ENCODE measurements at regions not wholly inside any gene's neighbourhood (a gene's known extent, or its start where the extent isn't known, plus 50 kb on each side); places are given as distances from the start of the nearest gene placed in this dataset.

GRCh38 chr15:47041301-47041700, 676.0 kb upstream of the SEMA6D start:
- Histone ChIP-seq H2BK12ac (ENCODE audit: low read depth, low read length) (no peak overlapping the region), H3K23me2 (ENCODE audit: low read depth, low read length) (no peaks in the 10 kb centered on the region), H3K14ac (ENCODE audit: insufficient read length) (no peak overlapping the region), H2BK20ac (ENCODE audit: low read length) (no peak overlapping the region), H3K4me3 (ENCODE audit: extremely low read depth in 1 of 4, insufficient read depth in 2 of 4, low read depth in 3 of 4, low read length in 4 of 4) (no peak overlapping the region), H2AK5ac (ENCODE audit: low read depth, low read length) (no peak overlapping the region), H2BK5ac (ENCODE audit: low read depth, low read length) (no peak overlapping the region), H3K4me2 (ENCODE audit: insufficient read depth in 1 of 2, low read depth in 2 of 2, low read length in 2 of 2) (no peak overlapping the region), H2BK120ac (replicated peaks; ENCODE audit: low read depth, low read length) (no peak overlapping the region), H3K4ac (replicated peaks; ENCODE audit: insufficient read length, low read depth, low read length) (no peak overlapping the region), H3K9ac (replicated peaks in 1 of 4; ENCODE audit: extremely low read depth in 1 of 4, low read depth in 3 of 4, low read length in 3 of 4) (no peak overlapping the region), H3K79me2 (ENCODE audit: control insufficient read depth in 1 of 2, insufficient read depth in 2 of 2, low read length in 2 of 2) (no peaks in the 10 kb centered on the region), H4K8ac (ENCODE audit: extremely low read depth, insufficient read depth, low read length) (no peak overlapping the region), H4K20me1 (replicated peaks in 1 of 2; ENCODE audit: control insufficient read depth in 1 of 2, insufficient read depth in 2 of 2, low read length in 2 of 2) (no peaks in the 10 kb centered on the region), H3K23ac (ENCODE audit: insufficient read length) (no peak overlapping the region), H3K56ac (replicated peaks; ENCODE audit: insufficient read length, low read depth, low read length) (no peak overlapping the region), H4K91ac (replicated peaks; ENCODE audit: insufficient read length, low read length) (no peak overlapping the region), H3K27ac (ENCODE audit: low read depth, low read length) (no peak overlapping the region), H4K5ac (ENCODE audit: insufficient read length, low read depth, low read length) (no peak overlapping the region), H3K18ac (ENCODE audit: extremely low read depth, low read length) (no peak overlapping the region), H3K79me1 (ENCODE audit: low read depth, low read length) (no peaks in the 10 kb centered on the region), H3K36me3 (ENCODE audit: control insufficient read depth in 2 of 4, insufficient read depth in 4 of 4, low read length in 3 of 4) (no peaks in the 10 kb centered on the region), H3K4me1 (replicated peaks in 1 of 4; ENCODE audit: control insufficient read depth in 3 of 4, insufficient read depth in 4 of 4, low read length in 3 of 4) (no peaks in the 10 kb centered on the region), H2AFZ (ENCODE audit: low read length) (no peak overlapping the region), H3K9me3 (ENCODE audit: insufficient read depth in 2 of 2, low read depth in 1 of 2, low read length in 1 of 2) (peaks cover 3% of the 10 kb centered on the region in 2 experiments; a peak in 3 of 4 replicates), H3K27me3 (replicated peaks in 1 of 4; ENCODE audit: control insufficient read depth in 3 of 4, extremely low read depth in 1 of 4, insufficient read depth in 3 of 4, low read length in 3 of 4) (no peaks in the 10 kb centered on the region), H2BK15ac (ENCODE audit: low read length) (no peak overlapping the region)
- TF ChIP-seq GABPA (IDR thresholded peaks at IDR 0.05; ENCODE audit: borderline replicate concordance, insufficient read depth, low read length), result no peak
- TF ChIP-seq, protein P1, sequence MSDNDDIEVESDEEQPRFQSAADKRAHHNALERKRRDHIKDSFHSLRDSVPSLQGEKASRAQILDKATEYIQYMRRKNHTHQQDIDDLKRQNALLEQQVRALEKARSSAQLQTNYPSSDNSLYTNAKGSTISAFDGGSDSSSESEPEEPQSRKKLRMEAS (IDR thresholded peaks at IDR 0.05), result no peak
- TF ChIP-seq EP300 (IDR thresholded peaks at IDR 0.05; ENCODE audit: borderline replicate concordance in 1 of 2, low read depth in 2 of 2, low read length in 2 of 2), result no peak
- no peak for TF ChIP-seq ZNF274 (IDR thresholded peaks at IDR 0.05; ENCODE audit: borderline replicate concordance, extremely low read depth, low read length)
- TF ChIP-seq SIRT6 (IDR thresholded peaks at IDR 0.05; ENCODE audit: low read length), result no peak
- TF ChIP-seq POLR2A (IDR thresholded peaks at IDR 0.05; ENCODE audit: control extremely low read depth in 1 of 2, low read depth in 2 of 2, low read length in 2 of 2), result no peak
- no peak for TF ChIP-seq SAP30 (IDR thresholded peaks at IDR 0.05; ENCODE audit: insufficient read depth, insufficient replicate concordance, low read length)
- TF ChIP-seq BACH1 (IDR thresholded peaks at IDR 0.05; ENCODE audit: low read length), result no peak
- ChIA-PET CTCF (ENCODE audit: partially characterized antibody) (no interaction called here), POLR2A (ENCODE audit: partially characterized antibody) (no interaction called here)
- DNase-seq (ENCODE audit: low read depth in 1 of 2, low spot score in 2 of 2) (no peak), FAIRE-seq (no peak)
- WGBS, 2 experiments (ENCODE audit: extremely low coverage in 1 of 2, insufficient coverage in 1 of 2, insufficient read length in 1 of 2, insufficient replicate concordance in 2 of 2, low coverage in 1 of 2, low lambda C conversion rate in 2 of 2, missing lambda C conversion rate in 1 of 2), result 96% methylated on average over 1 of the region's 1 CpG; no CpG with 5 or more reads in 1 of the 2 experiments

Data from H1 (cell line).